ENCODE measurements at regions not wholly inside any gene's neighbourhood (a gene's known extent, or its start where the extent isn't known, plus 50 kb on each side); places are given as distances from the start of the nearest gene placed in this dataset.

- H3K4me1 ChIP-seq (replicated peaks in 1 of 2) = no peaks in the 10 kb centered on the region
- TF ChIP-seq POLR2A (IDR thresholded peaks at IDR 0.05) = no peak
- TF ChIP-seq CTCF (IDR thresholded peaks at IDR 0.05) = peak; percentile 9 to 57 (median 36)
These were observed 663.7 kb upstream of the B3GAT1 start for GRCh38 chr11:135075740-135076139.

GRCh38 chr11:135074397-135074998 is 662.5 kb upstream of the B3GAT1 start:
- 75 to 82% (median 80%) methylated on average over 5 of the region's 5 CpGs for WGBS, 4 donors
- DNase-seq = no peak
- H3K36me3 ChIP-seq (replicated peaks in 1 of 2) = no peaks in the 10 kb centered on the region

More at GRCh38 chr11:135075740-135076139, 663.7 kb upstream of the B3GAT1 start:
- Histone ChIP-seq H3K27me3 (no peaks in the 10 kb centered on the region), H3K27ac (no peak overlapping the region), H3K36me3 (replicated peaks in 1 of 2) (no peaks in the 10 kb centered on the region), H3K4me3 (no peak overlapping the region), H3K9me3 (replicated peaks in 1 of 3) (no peaks in the 10 kb centered on the region)
- peak; percentile 31 to 87 (median 56) for DNase-seq
- 63 to 67% (median 64%) methylated on average over 6 to 20 of the region's 20 CpGs for WGBS, 4 donors
- intact Hi-C loops (cut with DNase I) = no loop called here

GRCh38 chr11:135073870-135074269 is 661.8 kb upstream of the B3GAT1 start:
- 69 to 85% (median 83%) methylated on average over 5 of the region's 5 CpGs for WGBS, 4 donors
- no peaks in the 10 kb centered on the region for H3K4me1 ChIP-seq (replicated peaks in 1 of 2)
- no peak for DNase-seq

More at GRCh38 chr11:135074397-135074998, 662.5 kb upstream of the B3GAT1 start:
- TF ChIP-seq CTCF (IDR thresholded peaks at IDR 0.05) = peak in 1 of 6 experiments; percentile 6
- no peak for TF ChIP-seq POLR2A (IDR thresholded peaks at IDR 0.05)
- no peaks in the 10 kb centered on the region for H3K27me3 ChIP-seq
- H3K9me3 ChIP-seq (replicated peaks in 1 of 3) = no peaks in the 10 kb centered on the region
- no peaks in the 10 kb centered on the region for H3K4me1 ChIP-seq (replicated peaks in 1 of 2)
- no peak overlapping the region for H3K27ac ChIP-seq
- no peak overlapping the region for H3K4me3 ChIP-seq
- intact Hi-C loops (cut with DNase I) = no loop called here

GRCh38 chr11:135073381-135073780 is 661.3 kb upstream of the B3GAT1 start:
- DNase-seq = no peak
- Histone ChIP-seq H3K27me3 (no peaks in the 10 kb centered on the region), H3K36me3 (replicated peaks in 1 of 2) (no peaks in the 10 kb centered on the region), H3K4me1 (replicated peaks in 1 of 2) (no peaks in the 10 kb centered on the region), H3K4me3 (no peak overlapping the region), H3K27ac (no peak overlapping the region), H3K9me3 (replicated peaks in 1 of 3) (no peaks in the 10 kb centered on the region)
- intact Hi-C loops (cut with DNase I) = no loop called here
- TF ChIP-seq POLR2A (IDR thresholded peaks at IDR 0.05) (no peak), CTCF (IDR thresholded peaks at IDR 0.05) (no peak)
- 59 to 68% (median 65%) methylated on average over 5 to 7 of the region's 7 CpGs for WGBS, 4 donors

More at GRCh38 chr11:135073870-135074269, 661.8 kb upstream of the B3GAT1 start:
- Histone ChIP-seq H3K27ac (no peak overlapping the region), H3K27me3 (no peaks in the 10 kb centered on the region), H3K36me3 (replicated peaks in 1 of 2) (no peaks in the 10 kb centered on the region), H3K4me3 (no peak overlapping the region), H3K9me3 (replicated peaks in 1 of 3) (no peaks in the 10 kb centered on the region)
- intact Hi-C loops (cut with DNase I) = no loop called here
- no peak for TF ChIP-seq CTCF (IDR thresholded peaks at IDR 0.05)

All from adrenal gland (tissue), 9 donors.